ENCODE measurements at regions not wholly inside any gene's neighbourhood (a gene's known extent, or its start where the extent isn't known, plus 50 kb on each side); places are given as distances from the start of the nearest gene placed in this dataset.
"Not testable (repeated sequence)": the region's sequence is repeated elsewhere in the genome, so short reads cannot be mapped to it uniquely, and the experiment has no call there.

GRCh38 chr2:142621287-142621686, 256.2 kb upstream of the KYNU start:
- no peak for TF ChIP-seq CTCF (IDR thresholded peaks at IDR 0.05)
- Mint-ChIP-seq H3K4me1 (ENCODE audit: low read depth) (no peaks in the 10 kb centered on the region), H3K27me3 (ENCODE audit: insufficient read depth) (peaks cover 1% of the 10 kb centered on the region; the same call in 1 of the 2 replicates), H3K36me3 (ENCODE audit: low read depth) (no peaks in the 10 kb centered on the region), H3K4me3 (no peak overlapping the region), H3K9me3 (peaks cover 19% of the 10 kb centered on the region), H3K27ac (no peak overlapping the region)
- DNase-seq: no peak

- peaks cover 31% of the 10 kb centered on the region for H3K9me3 Mint-ChIP-seq
- H3K27ac Mint-ChIP-seq: no peak overlapping the region
- no peaks in the 10 kb centered on the region for H3K36me3 Mint-ChIP-seq (ENCODE audit: low read depth)
- H3K27me3 Mint-ChIP-seq (ENCODE audit: insufficient read depth): peaks cover 1% of the 10 kb centered on the region; the same call in 1 of the 2 replicates
- no peak overlapping the region for H3K4me3 Mint-ChIP-seq
- no peak for TF ChIP-seq CTCF (IDR thresholded peaks at IDR 0.05)
- no peak for DNase-seq
- no peaks in the 10 kb centered on the region for H3K4me1 Mint-ChIP-seq (ENCODE audit: low read depth)
These were observed 260.0 kb upstream of the KYNU start for GRCh38 chr2:142617461-142617860.

- Mint-ChIP-seq H3K4me1 (ENCODE audit: low read depth) (no peaks in the 10 kb centered on the region), H3K27ac (no peak overlapping the region), H3K9me3 (peaks cover 31% of the 10 kb centered on the region), H3K36me3 (ENCODE audit: low read depth) (no peaks in the 10 kb centered on the region), H3K4me3 (no peak overlapping the region), H3K27me3 (ENCODE audit: insufficient read depth) (peaks cover 1% of the 10 kb centered on the region; the same call in 1 of the 2 replicates)
- TF ChIP-seq CTCF (IDR thresholded peaks at IDR 0.05): no peak
- DNase-seq: no peak
These were observed 261.6 kb upstream of the KYNU start for GRCh38 chr2:142615876-142616275.

- not testable (repeated sequence) for H3K27me3 Mint-ChIP-seq (ENCODE audit: insufficient read depth); H3K27ac Mint-ChIP-seq; DNase-seq; H3K4me3 Mint-ChIP-seq; H3K36me3 Mint-ChIP-seq (ENCODE audit: low read depth); H3K4me1 Mint-ChIP-seq (ENCODE audit: low read depth)
- peaks cover 31% of the 10 kb centered on the region for H3K9me3 Mint-ChIP-seq
These were observed 264.3 kb upstream of the KYNU start for GRCh38 chr2:142613193-142613592.

GRCh38 chr2:142605421-142605820, 272.0 kb upstream of the KYNU start:
- no peak for DNase-seq
- H3K4me1 Mint-ChIP-seq (ENCODE audit: low read depth): no peaks in the 10 kb centered on the region
- H3K27me3 Mint-ChIP-seq (ENCODE audit: insufficient read depth): no peaks in the 10 kb centered on the region
- no peak overlapping the region for H3K27ac Mint-ChIP-seq
- no peaks in the 10 kb centered on the region for H3K36me3 Mint-ChIP-seq (ENCODE audit: low read depth)
- no peak for TF ChIP-seq CTCF (IDR thresholded peaks at IDR 0.05)
- H3K9me3 Mint-ChIP-seq: peaks cover 4% of the 10 kb centered on the region
- no peak overlapping the region for H3K4me3 Mint-ChIP-seq

- no peak for DNase-seq
- Mint-ChIP-seq H3K27me3 (ENCODE audit: insufficient read depth) (no peaks in the 10 kb centered on the region), H3K27ac (no peak overlapping the region), H3K36me3 (ENCODE audit: low read depth) (no peaks in the 10 kb centered on the region), H3K4me1 (ENCODE audit: low read depth) (no peaks in the 10 kb centered on the region), H3K4me3 (no peak overlapping the region), H3K9me3 (peaks cover 4% of the 10 kb centered on the region)
- TF ChIP-seq CTCF (IDR thresholded peaks at IDR 0.05): no peak
These were observed 273.7 kb upstream of the KYNU start for GRCh38 chr2:142603759-142604158.

Measured in HFFc6 (cell line).